ENCODE measurements at regions not wholly inside any gene's neighbourhood (a gene's known extent, or its start where the extent isn't known, plus 50 kb on each side); places are given as distances from the start of the nearest gene placed in this dataset.

DNA sequence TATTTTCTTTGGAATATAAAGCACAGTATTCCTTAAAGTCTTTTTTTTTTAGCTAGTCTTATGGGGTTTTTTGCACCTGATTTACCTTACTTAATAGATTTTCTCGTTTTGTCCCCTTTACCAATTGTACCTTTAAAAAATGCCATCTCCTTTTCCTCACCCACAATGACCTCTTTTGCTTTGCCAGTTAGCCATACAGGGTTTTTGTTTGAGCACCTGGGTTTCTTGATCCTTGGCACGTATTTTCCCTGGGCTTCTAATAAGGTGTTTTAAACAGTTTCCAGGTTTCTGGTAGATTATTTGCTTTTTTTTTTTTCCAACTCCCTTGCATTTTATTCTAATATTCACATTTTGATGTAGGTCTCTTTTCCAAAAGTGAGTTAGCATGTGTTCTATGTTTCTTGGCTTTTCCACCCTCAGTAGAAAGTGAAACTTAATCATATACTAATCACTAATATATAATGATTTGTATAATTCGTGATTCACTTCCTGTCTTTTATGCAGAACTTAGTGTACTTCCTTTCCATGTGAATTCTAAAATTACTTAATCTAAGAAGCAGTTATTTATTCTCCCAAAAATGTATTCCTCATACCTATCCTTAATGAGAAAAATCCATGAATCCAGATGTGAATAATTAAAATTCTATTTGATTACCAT, 673.9 kb upstream of the RGMB start:
- no peak for TF ChIP-seq TAF1 (IDR thresholded peaks at IDR 0.05; ENCODE audit: borderline replicate concordance, insufficient read depth, low read length)
- TF ChIP-seq POLR2AphosphoS5 (IDR thresholded peaks at IDR 0.05; ENCODE audit: low read depth, low read length) = no peak
- no peak for TF ChIP-seq SIN3A (IDR thresholded peaks at IDR 0.05; ENCODE audit: borderline replicate concordance, insufficient read depth, low read length)
- TF ChIP-seq REST (IDR thresholded peaks at IDR 0.05; ENCODE audit: insufficient read depth in 1 of 2, low read depth in 2 of 2, low read length in 2 of 2) = no peak
- no peak for TF ChIP-seq FOXP2 (optimal IDR thresholded peaks at IDR 0.05; ENCODE audit: borderline replicate concordance, extremely low read depth, extremely low read length, insufficient read depth)
